Inflammatory macrophage treated with lipopolysaccharide for 1 hour (primary cell): ENCODE measurements at regions not wholly inside any gene's neighbourhood (a gene's known extent, or its start where the extent isn't known, plus 50 kb on each side); places are given as distances from the start of the nearest gene placed in this dataset.

Experiments
- DNase-seq, 2 donors: peaks; one replicate each; pipeline ENCODE4 v3.0.0-alpha.2; 2020 to 2022

GRCh38 chr5:61837788-61838187, 468.2 kb upstream of the KIF2A start:
- DNase-seq: no peak

DNA sequence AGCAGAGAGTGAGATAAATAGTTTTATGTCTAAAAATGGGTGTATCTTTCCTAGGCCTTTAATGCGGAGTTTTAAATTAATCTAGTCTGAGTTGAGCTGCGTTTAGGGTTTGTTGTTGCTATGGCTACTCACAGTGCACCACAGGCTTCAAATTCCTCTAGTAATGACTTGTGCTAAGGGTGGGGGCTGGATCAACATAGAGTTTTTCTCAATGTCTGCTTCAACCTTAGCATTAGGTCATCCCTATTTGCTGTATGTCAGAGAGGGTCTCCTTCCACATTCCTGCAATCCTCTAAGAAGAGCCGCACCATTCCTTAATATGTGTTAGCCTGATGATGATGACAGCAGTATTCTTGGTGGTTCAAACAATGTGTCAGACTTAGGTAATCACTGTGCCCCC, 465.6 kb upstream of the KIF2A start:
- DNase-seq: no peak

DNA sequence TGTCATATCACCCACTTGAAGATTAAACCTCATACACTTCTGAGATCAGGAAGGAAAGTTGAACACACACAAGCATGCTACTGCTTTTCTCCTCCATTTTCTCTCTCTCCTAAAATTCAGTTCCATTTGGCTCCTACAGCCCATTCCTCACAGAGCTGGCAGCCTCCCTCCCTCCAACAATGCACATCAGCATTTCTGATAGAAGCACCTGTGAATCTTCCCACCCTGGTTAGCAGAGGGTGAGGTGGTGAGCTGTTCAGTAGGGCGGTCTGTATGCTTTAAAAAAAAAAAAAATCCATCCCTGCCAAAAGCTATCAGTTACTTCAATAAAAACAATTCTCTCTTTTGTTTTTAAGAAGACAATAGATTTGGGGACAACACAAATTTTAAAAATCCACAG, 463.2 kb upstream of the KIF2A start:
- DNase-seq: no peak

DNA sequence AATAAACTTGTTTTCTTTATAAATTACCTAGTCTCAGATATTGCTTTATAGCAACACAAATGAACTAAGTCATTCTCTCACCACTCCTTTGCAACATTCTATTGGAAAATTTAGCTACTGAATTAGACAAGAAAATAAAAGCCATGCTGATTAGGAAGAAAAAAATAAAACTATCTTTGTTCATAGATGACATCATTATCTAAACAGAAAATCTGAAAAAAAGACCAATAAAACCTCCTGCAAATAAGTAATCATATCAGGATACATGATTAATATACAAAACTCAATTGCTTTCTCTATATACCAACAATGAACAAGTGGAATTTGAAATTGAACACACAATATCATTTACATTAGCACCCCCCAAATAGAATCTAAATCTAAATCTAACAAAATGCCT, 455.3 kb upstream of the KIF2A start:
- DNase-seq: no peak

GRCh38 chr5:61854531-61854930, 451.5 kb upstream of the KIF2A start:
- no peak for DNase-seq

GRCh38 chr5:61860978-61861377, 445.0 kb upstream of the KIF2A start:
- DNase-seq: no peak

DNA sequence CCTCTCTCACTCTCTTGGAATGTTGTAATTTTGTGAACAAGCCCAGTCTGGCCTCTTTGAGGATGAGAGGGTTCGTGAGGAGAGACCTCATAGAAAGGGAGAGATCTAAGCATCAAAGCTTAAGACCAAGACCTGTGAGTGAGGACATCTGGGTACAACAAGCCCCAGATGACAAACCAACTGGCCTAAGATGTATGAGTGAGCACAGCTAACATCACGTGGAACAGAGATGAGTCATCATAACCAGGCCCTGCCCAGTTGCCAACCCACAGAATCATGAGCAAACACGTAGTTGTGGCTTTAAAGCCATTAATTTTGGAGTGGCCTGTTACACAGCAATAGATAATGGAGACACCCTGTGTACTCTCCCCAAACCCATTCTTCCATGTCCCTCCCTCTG, 439.1 kb upstream of the KIF2A start:
- DNase-seq: peak; percentile 6 to 29

DNA sequence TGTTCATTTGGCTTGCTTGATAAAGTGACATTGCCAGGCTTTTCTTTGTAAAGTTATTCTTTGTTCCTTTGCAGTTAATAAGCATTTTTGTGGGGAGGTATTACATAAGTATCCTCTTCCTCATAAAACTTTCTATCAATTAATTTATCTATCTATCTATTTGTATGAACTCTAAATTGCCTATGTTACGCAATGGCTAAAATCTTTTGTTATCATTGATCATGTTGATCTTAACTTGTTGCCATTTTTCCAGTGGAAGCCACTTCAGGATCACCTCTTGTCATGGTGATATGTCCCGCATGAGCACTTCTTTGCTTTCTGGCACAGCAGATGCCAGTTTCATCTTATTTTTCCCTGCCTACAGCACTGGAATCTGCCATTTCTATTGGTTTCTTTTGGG, 436.7 kb upstream of the KIF2A start:
- no peak for DNase-seq

DNA sequence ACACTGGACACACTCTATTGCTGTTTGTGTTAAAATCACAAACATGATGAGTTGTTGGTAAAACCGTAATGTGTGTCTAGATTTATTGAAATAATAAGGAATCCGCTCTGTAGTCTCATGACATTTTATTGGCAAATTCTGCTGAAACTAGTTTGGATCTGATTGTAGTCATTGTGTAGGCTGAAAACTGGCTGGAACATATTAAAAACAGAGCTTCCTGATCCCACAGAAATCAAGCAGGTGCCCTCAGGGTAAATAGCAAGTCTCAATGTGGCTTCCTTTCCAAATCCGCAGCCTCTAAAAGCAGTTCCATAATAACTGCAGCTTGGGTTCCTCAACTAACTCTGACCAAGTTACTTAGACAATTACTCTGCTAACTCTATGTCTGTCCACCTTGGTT, 427.5 kb upstream of the KIF2A start:
- DNase-seq: no peak

DNA sequence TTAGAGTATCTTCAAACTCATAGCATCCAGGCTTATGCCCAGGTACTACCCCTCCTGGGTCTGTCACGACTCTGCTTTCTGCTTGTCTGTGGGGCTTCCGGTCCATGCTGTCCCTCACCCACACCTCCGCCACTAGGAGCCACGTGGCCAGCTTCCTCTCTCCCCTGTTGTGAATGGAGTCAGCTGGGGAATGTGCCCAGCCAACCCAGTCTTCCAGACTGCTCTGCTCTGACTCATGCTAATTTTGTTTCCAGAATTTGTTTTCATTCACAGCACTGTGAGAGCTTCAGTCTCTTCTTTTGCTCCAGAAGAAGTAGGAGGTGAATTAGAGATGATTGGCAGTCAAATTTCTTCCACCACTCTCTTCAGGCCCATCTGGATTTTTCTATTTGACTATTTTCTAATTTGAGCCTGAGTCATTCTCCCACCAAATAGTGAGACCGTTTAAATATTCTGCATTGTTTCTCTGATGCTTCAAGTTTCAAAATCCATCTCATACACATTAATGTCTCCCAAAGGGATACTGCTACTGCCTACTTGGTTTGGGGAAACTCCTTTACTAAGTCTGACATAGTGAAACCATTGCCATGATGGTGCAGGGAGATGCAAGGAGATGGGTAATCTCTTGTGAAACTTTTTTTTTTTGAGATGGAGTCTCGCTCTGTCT, 424.1 kb upstream of the KIF2A start:
- DNase-seq: no peak

DNA sequence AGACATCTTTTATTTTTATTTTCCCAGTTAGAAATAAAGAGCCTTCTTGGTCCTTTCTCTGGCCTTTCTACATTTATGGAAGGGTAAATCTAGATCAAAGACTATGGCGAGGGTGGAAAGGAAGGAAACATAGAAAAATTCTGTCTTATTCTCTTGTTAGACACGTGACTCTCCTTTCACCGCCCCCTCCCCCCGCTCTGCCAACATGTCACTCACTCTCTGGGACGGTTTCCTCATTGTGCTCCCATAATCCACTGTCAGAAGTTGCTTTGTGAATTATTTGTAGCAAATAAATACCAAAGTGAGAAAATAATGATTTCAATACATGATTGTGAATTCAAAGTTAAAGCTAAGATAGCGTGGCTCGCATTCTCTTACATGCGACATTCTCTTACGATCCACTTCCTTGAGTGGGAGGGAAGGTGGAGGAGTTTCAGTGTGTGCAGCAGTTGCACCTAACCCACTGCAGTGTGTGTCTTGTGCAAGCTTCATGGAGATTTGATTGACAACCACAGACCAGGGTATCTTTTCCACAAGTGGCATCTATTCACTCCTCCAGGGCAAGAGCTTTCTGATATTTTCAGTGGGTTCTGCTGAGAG, 423.0 kb upstream of the KIF2A start:
- no peak for DNase-seq

DNA sequence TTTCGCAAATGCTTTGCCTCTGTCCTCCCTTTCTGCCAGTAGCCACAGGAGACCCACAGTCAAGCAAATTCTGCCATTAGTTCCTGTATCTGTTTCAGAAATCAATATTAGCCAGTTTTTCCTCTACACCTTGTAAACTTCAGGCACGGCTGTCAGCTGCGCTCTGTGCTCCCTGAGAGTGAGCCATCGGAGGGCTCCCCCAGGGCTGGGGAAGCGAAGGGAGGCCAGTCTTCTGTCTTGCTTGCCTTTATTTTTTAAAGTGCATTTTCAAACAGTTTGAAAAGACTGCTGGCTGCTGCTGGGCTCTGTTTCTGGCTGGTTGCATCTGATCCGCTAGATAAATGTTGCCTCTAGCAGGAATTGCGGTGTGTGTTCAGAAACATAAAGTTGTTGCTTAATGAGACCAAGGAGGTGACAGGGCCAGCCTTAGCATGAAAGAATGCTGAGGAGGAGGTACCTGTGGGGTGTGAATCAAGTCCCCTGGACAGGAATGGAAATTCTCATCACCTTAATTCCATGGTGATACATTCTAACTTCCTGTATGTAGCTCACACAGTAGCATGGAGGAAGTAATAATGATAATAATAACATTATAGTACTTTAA, 421.7 kb upstream of the KIF2A start:
- DNase-seq: no peak

GRCh38 chr5:61886214-61886613, 419.8 kb upstream of the KIF2A start:
- DNase-seq: no peak

DNA sequence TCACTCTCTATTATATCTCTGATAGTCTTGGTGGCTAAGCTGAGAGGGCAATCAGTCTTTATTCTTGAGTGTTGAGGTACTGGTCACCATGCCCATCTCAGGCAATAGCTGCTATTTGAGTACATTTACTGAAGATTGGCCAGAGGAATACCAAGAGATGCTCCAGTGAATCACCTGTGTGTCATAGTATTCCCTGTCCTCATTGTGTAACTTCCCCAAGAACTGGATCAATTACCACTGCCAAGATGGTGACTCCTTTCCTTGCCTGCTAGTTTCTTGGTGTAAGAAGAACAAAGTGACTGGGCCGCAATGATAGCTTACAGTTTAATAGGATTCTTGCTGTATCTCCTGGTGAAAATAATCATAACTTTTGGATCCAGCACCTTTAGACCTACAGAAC, 418.7 kb upstream of the KIF2A start:
- DNase-seq: no peak

DNA sequence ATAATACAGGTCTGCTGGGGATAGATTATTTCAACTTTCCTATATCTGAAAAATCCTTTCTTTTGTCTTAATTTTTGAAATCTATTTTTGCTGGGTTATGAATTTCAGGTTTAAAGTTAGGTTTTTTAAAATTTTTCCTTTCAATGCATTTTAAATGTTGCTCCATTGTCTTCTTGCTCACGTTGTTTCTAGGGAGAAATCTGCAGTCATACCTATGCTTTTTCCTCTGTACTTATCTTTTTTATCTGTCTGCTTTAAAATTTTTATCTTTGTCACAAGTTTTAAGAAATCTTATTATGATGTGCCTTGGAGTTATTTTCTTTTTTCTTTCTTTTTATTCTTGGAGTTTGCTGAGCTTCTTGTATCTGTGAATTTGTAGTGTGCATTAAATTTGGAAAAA, 412.0 kb upstream of the KIF2A start:
- no peak for DNase-seq

DNA sequence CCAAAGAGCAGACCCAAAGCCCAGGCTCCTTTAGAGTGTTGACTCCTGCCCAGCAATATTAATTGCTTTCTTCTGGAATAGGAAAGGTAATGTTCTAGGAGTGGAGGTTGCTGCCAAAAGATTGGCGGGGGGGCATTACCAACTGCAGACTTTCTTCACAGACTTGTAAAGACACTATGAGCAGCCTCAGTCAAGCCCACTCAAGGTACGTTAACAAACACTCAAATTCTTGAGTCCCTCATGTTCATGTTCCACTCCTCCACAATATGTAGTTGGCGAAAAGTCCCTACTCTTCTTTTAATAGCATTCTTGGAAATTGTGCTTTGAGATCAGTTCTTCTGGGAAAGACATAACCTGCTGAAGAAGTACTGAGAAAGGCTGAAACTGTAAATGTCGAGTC, 409.2 kb upstream of the KIF2A start:
- no peak for DNase-seq

DNA sequence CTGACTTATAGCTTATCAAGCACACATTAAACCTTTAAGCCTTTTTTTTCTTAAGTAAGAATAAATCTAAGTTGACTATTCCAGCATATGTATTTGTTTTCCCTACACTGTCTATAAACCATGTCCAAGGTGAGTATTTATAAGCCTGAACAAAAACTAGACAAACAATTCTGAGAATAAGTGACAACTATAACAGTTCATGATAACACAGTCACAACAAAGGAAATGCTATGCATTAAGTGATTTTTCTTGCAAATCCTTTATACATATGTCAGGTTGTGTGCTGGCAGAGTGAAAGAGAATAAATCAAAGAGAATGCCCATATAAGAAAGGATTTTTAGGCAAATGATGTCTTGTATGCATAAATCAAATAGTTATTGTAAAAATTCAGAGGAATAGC, 408.8 kb upstream of the KIF2A start:
- no peak for DNase-seq

DNA sequence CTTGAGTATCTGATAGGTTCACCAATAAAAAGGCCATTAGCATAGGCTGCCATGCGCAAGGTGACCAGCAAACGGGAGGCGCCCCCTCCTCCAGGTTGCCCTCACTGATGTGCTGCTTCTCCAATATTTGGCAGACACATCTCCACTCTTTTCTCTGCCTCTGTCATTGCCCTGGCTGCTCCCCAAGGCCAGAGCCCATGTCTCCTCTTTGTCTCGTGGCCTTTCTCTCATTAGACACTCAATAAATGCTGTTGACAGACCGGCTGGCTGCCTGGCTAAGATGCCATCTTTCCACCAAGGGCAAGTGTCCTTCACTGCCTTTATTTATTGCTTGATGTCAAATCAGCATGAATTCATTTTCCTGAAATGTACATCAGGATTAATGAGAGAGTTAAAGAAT, 404.0 kb upstream of the KIF2A start:
- DNase-seq: no peak

DNA sequence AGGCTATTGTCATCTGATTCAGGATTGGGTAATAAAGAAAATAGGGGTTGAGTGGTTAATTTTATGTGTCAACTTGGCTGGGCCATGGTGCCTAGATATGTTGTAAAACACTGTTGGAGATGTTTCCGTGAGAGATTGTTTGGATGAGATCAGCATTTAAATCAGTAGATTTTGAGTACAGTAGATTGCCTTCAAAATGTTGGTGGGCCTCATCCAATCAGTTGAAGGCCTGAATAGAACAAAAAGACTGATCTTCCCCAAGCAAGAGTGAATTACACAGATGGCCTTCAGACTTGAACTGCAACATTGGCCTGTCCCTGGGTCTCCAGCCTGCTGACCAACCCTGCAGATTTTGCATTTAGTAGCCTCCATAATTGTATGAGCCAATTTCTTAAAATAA, 401.3 kb upstream of the KIF2A start:
- no peak for DNase-seq

DNA sequence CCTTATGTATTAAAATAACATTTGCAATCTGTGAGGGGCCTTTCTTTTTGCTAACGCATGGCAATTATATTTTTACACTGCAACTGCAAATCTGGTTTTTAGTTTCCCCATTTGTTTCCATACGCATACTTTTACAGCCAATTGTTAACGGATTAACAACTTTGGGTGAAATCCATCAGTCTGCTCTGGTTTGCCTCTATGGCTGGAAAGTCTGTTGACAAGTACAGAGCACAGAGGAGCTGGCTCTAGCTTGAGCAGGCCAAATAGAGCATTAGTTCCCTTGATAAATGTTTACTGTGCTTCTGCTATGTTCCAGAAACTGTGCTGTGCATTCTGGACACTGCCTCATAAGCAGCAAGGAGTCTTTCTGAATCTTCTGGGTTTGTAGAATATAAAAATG, 400.4 kb upstream of the KIF2A start:
- no peak for DNase-seq

DNA sequence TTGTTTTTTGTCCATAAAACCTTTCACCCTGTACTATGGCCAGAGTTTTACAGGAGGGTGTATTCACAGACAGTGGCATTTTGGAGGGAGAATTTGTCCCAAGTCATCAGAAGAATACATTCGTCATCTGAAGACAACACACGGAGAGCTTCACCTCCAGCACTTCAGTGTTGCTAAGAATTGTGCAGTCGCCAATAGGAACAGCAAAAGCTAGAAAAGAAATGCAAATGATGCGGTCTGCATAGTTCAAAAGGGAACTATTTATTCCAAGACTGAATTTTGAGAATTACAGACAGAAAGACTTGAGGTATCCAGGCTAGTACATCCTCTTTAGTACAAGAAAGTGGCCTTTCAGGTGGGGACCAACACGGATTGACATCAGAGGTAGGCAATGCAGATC, 399.2 kb upstream of the KIF2A start:
- no peak for DNase-seq

GRCh38 chr5:61907995-61908394, 398.0 kb upstream of the KIF2A start:
- no peak for DNase-seq

- no peak for DNase-seq
Observed at GRCh38 chr5:61910771-61911170, 395.2 kb upstream of the KIF2A start.

DNA sequence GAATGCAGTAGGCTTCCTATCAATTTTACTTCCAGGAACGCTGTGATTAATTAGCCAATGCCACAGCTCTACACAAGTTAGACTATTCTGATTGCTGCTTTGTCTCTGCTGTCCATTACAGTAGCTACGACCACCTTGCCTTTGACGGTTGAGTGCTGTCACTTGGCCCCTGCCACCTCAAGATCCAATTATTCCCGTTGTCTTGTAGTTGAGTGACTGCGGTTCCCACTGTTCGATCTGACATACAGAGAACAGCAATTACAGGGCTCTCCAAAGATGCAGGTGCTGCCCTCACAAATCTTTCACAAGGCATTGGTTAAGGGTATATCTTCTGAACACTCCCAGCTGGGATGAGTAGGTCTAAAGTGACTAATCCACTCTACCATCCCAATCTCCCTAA, 393.4 kb upstream of the KIF2A start:
- no peak for DNase-seq

DNA sequence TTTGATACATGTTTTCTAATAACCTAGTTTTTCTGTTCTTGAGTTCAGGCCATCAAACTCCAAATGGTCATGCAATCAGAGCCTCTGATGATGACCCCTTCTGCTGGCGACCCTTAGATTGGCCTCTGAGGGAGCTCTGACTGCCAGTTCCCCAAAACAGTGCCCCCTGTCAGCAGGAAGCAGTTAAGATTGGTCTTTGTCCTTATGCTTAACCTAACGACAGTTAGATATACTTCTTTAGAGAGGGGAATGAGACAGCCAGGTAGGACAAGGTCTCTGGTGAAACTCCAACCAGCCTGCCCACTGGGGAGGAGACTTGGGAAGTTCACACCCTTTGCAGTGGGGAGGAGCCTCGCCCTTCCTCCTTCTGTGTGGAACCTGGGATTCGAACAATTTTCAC, 390.4 kb upstream of the KIF2A start:
- no peak for DNase-seq
